ENCODE measurements at regions not wholly inside any gene's neighbourhood (a gene's known extent, or its start where the extent isn't known, plus 50 kb on each side); places are given as distances from the start of the nearest gene placed in this dataset.

DNA sequence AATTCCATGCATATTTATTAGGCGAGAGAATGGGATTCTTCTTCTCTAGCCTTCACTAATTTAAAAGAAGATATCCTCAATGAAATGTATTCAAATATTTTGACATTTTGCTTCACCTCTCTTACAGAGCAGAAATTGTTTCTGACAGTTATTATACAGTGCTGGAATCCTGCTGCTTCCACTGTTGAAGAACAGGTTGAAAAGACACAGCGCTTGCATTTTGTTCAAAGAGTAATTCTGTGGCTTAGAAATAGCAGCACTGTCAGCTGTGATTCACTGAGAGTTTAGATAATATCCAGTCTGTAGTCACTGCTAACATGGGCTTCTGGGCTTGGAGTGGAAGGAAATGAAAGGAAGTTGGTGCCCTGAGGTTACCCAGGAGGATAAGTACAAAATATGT lies 117.1 kb upstream of the FBXL4 start:
- no peak for DNase-seq

DNA sequence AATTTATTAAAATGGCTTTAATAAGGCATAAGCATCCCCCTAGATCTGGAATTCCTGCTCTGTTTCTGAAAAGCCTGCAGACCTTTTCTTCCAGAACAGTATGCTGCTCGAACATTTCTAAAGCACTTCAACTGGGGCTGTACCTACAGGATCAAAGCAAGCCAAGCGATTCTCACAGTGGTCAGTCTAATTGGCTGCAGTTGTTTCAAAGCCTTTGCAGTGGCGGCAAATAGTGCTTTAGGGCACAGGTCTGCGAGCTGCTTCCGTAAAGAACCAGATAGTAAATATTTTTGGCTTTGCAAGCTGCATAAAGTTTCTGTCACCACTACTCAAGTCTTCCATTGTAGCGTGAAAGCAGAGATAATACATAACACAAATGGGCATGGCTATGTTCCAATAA lies 88.9 kb upstream of the FBXL4 start:
- DNase-seq: no peak

GRCh38 chr6:99032396-99032795 lies 84.7 kb upstream of the FBXL4 start:
- no peak for DNase-seq

GRCh38 chr6:99031957-99032356 lies 84.2 kb upstream of the FBXL4 start:
- DNase-seq: no peak

- DNase-seq: no peak
These were observed 83.2 kb upstream of the FBXL4 start for GRCh38 chr6:99030915-99031314.

DNA sequence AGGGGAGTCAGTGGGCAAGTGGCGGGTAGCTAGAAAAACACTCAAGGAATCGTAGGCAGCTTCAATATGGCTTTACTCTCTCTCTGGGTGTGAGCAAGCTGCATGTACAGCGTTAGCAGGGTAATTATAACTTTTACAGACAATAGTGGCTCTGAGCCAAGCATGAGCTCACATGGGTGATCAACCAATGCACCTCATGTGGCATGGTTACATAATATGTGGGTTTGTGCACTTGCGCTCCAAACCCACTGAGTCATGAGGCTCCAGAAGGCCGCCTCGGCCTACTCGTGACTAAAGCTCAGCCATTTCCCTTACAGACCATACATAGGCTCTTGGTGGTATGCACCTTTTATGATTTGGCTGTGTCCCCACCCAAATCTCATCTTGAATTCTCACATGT lies 78.4 kb upstream of the FBXL4 start:
- DNase-seq: peak; percentile 1

DNA sequence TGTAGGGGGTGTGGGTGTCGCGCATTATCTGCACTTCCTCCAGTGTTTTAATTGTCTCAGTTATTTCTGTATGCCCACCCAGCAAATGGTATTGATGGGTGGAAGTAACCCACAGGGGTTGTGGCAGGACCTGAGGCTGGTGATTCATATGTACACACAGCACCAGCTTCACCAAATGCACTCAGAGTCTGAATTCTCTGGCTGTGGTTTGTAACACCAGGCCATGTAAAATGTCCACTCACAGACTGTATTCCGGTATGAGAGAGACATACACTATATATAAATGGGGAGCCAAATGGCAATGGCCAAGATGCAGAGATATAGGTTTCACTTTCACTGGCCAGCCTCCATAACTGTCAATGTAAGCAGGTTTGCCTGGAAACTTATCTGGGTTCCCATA lies 76.3 kb upstream of the FBXL4 start:
- DNase-seq: no peak

GRCh38 chr6:99022039-99022609 lies 74.4 kb upstream of the FBXL4 start:
- DNase-seq: no peak

DNA sequence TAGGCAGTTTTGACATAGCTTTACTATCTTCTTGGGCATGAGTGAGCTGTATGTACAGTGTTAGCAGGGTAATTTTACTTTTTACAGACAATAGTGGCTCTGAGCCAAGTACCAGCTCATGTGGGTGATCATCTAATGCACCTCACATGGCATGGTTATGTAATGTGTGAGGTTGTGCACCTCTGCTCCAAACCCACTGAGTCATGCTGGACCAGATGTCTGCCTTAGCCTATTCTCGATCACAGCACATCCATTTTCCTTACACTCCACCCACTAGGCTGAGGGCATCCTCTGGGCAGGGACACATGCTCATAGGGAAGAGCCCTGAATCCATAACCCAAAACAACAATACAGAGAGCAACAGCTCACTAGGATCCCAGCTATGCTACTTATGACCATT lies 71.6 kb upstream of the FBXL4 start:
- DNase-seq: no peak

DNA sequence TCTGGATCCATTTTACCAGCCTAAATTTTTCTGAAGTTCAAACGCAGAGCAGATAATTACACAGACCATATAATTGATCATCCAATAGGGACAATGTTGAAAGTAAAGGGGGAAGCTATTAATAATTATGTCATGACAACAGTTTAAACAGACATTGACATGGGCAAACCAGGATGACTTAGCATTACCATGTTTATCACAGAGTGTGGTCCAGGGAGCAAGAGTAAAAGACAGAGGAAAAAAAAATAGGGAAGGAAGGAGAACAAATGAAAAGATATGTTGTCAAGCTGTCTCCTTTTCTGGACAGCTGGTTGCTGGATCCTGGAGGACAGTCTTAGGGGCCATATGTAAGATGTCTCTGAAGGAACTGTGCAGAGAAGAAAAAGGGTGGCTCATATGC lies 69.4 kb upstream of the FBXL4 start:
- DNase-seq: no peak

DNA sequence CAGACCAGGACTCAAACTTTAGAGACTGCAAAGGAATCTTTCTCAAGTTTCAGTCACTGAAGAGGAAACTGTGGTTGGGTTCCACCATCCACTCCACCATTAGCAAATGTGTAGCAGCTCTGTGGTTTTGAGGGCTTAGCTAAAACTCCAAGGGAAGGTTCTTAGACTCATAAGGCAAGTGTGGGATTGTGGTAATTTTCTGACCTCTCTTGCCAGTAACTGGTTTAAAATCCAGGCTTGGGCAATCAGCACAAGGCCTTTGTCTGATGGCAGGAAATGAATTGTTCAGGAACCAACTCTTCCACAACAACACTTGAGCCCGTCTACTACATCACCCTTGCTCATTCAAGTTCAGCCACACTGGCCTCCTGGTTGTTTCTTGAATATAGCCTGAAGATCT lies 68.6 kb upstream of the FBXL4 start:
- DNase-seq: peak; percentile 41

DNA sequence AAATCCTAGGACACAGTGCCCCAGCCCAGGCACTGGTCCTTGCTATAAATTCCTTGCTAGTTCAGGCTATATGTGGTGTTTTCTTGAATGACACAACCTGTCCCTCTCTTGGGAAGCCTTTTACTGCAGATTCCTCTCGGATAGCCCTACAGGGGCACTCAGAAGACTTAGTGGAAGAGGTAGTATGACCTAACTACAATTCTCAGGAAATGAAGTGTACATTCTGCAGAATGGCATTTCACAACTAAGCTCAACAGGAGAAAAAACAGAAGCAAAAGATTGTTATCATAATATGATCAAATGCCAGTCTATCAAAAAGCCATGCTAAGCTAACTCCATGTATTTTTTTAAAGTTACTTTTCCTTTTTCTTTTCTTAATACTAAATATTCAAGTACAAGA lies 66.3 kb upstream of the FBXL4 start:
- no peak for DNase-seq

- DNase-seq: no peak
These were observed 65.9 kb upstream of the FBXL4 start for GRCh38 chr6:99013661-99014060.

- DNase-seq: peak; percentile 85
These were observed 65.4 kb upstream of the FBXL4 start for GRCh38 chr6:99013145-99013544.

GRCh38 chr6:99011151-99011550 lies 63.4 kb upstream of the FBXL4 start:
- DNase-seq: no peak

- DNase-seq: no peak
These were observed 55.1 kb upstream of the FBXL4 start for GRCh38 chr6:99002831-99003230.

DNA sequence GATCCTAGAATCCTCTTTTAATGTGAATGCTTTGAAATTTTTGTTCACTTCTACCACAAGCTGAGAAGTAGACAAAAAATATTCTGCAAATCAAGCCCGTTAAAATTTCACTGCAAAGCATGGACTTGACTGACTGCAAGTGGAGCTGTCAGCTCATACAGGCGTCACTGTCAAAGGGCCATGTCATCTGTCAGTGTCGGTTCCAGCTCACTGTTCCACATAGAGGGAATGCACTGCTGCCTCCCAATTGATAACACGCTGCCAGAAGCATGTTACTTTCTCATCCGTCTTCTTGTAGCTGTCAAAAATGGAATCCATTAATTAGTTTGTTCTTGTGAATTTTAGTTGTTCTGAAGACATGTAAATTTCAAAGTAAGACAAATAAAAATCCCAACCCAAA lies 50.4 kb upstream of the FBXL4 start:
- no peak for DNase-seq

All from HCEC 1CT (cell line).